H54 (cell line): ENCODE measurements at regions not wholly inside any gene's neighbourhood (a gene's known extent, or its start where the extent isn't known, plus 50 kb on each side); places are given as distances from the start of the nearest gene placed in this dataset.

Source experiments
- DNase-seq: peaks from one replicate; pipeline ENCODE4 v3.0.0; 2011; ENCODE audit warnings: low spot score, mixed read lengths; ENCODE audit not compliant: insufficient read length
- FAIRE-seq: peaks from 3 replicates; lab custom pipeline; 2011; peaks lifted over from hg19 to GRCh38; lab: Jason Lieb, UNC
- POLR2A ChIP-seq: IDR thresholded peaks from 2 replicates; pipeline ENCODE4 v1.6.1; 2011; ENCODE audit warnings: low read depth, mild to moderate bottlenecking, low read length

- no peak for TF ChIP-seq POLR2A
- FAIRE-seq (no peak), DNase-seq (no peak)
Observed at GRCh38 chr16:79786389-79786788, 185.9 kb upstream of the MAF start.

DNA sequence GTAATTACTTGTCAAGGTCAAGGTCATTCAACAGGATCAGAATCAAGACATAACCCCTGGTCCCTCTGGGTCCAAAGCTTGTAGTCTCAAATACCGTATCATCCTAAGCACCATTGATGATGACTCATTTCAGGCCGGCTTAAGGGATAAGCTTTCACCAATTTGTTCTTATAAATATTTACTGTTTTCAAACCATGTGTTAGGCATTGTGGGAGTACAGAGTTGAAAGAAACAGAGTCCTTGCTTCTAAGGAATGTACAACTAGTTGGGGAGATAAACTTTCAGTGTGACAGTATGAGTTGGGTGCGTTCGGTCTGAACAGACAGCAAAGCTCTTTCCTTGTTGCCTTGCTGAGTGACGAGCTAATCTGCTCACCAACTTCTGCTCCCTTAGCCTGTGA lies 183.5 kb upstream of the MAF start:
- FAIRE-seq (no peak), DNase-seq (no peak)
- no peak for TF ChIP-seq POLR2A

GRCh38 chr16:79777679-79778078 lies 177.1 kb upstream of the MAF start:
- TF ChIP-seq POLR2A = no peak
- FAIRE-seq (no peak), DNase-seq (no peak)

- TF ChIP-seq POLR2A = no peak
- FAIRE-seq (no peak), DNase-seq (no peak)
Observed at GRCh38 chr16:79776243-79776847, 175.8 kb upstream of the MAF start.

DNA sequence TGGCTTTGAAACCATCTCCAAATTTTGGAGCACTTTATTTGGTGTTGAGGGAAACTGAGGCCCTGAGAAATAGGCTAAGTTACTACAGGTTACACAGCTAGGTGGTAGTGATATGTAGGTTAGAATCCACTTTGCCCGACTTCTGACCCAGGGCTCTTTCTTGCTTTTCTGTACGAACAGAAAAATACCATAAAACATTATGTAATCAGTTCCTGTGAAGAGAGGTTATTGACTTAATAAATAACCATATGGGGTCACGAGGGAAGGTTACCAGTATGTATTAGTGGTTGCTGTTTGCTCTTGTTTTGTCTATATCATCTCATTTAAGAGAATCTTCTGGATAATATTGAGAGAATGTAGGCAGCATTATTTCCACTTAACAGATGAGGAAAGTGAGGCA lies 172.2 kb upstream of the MAF start:
- no peak for FAIRE-seq
- DNase-seq = no peak
- TF ChIP-seq POLR2A = no peak

DNA sequence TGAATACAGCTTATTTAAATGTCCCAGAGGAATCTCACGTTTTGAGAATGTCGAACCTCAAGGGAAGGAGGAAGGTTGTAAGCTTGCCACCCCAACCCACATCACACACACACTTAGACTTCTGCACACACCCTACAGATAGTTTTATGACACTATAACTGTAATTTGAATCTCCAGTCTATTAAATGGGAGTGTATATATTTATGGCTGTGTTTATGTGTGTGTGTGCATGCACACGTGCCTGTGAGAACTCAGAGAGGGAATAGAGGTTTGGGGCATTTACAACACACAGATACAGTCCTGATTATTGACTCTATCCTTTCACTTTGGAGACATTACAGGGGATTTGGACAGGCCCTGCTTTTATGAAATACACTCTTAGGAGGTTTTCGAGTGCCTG lies 171.5 kb upstream of the MAF start:
- DNase-seq (no peak), FAIRE-seq (no peak)
- no peak for TF ChIP-seq POLR2A

DNA sequence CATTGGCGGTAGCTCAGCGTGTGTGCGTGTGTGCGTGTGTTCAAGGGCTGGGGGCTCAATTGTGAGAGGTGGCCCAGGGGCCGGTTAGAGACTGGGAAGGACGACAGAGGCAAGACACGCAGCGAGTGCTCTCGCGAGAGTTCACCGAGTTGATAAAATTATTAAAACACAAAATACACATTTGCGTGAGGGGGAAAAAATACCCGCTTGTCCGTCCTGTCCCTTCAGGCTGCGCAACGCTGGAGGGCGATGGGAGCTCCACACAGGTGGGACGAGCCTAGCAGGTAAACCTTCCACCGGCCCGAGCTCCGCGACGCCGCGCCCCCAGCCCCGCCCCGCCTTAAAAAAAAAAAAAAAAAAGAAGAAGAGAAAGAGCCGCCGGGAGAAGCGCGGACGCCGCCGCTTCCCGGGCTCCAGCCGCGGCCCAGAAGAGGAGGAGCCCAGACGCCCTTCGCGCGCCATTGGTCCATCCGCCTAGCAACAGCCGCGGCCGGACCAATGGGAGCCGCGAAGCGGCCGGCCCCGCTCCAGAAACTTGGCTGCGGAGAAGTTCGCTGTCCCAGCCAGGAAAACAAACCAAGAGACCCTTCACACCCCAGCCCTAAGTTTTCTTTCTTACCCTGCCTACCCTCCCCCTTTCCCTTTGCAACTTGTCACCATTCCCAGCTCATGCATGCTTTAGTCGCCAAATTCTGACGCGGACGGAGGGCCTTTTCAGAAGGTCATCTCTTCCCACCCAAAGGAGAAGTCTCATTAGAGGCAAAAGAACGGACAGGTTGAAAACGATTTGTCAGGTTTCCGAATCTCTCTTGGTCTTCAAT lies 169.9 kb upstream of the MAF start:
- peak; percentile 67 for DNase-seq
- no peak for FAIRE-seq
- no peak for TF ChIP-seq POLR2A

GRCh38 chr16:79769928-79770243 lies 169.3 kb upstream of the MAF start:
- TF ChIP-seq POLR2A = no peak
- no peak for FAIRE-seq
- no peak for DNase-seq

DNA sequence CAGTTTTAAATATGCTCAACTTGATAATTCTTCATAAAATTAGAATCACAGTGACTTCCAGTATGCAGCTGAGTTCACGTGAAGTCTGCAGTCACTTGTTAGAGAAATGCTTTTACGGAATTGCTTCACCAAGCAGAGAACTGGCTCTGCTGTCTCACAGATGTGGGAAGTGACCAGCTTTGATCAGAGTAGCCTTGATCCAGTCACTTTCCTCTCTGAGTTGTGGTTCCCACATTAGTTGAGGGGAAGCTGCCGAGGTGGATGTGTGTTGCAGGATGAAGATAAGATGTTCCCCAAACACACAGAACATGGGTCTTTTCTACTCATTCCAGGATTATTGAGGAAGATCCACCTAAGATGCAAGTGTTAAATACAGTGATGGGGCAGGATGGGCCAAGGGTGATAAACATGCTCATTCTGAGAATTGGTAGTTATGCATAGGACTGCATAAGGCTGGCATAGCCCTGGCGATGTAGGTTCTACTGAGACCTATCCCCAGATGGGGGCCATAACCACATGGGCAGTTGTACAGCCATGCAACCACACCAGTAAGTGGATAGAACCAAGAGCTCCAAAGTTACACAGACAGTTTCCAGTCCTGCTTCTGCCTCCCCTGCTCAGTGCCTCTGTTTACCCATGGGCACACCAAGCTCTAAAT lies 168.9 kb upstream of the MAF start:
- DNase-seq (no peak), FAIRE-seq (no peak)
- no peak for TF ChIP-seq POLR2A

- DNase-seq (no peak), FAIRE-seq (no peak)
- no peak for TF ChIP-seq POLR2A
Observed at GRCh38 chr16:79768276-79768970, 167.9 kb upstream of the MAF start.

- no peak for TF ChIP-seq POLR2A
- FAIRE-seq (no peak), DNase-seq (no peak)
Observed at GRCh38 chr16:79767421-79768275, 167.1 kb upstream of the MAF start.

GRCh38 chr16:79765901-79766394 lies 165.4 kb upstream of the MAF start:
- TF ChIP-seq POLR2A = no peak
- FAIRE-seq (no peak), DNase-seq (no peak)

- FAIRE-seq (no peak), DNase-seq (no peak)
- TF ChIP-seq POLR2A = no peak
Observed at GRCh38 chr16:79765431-79765830, 164.9 kb upstream of the MAF start.
